IMR-90 (cell line): ENCODE measurements at regions not wholly inside any gene's neighbourhood (a gene's known extent, or its start where the extent isn't known, plus 50 kb on each side); places are given as distances from the start of the nearest gene placed in this dataset.

Experiments used
- ATAC-seq: fragments of 200-7000 bp; cut with Tn5 transposase; 2 replicates; pipeline ENCODE4 v1.9.1; 2020; ENCODE audit warnings: low read depth, mild to moderate bottlenecking, moderate library complexity
- BruUV-seq: library from RNA; stranded (reverse); fragments of 400-500 nt; replicated peaks from 2 replicates; lab custom pipeline; 2021; lab: Mats Ljungman, UMichigan
- CTCF ChIA-PET: fragments of 300-600 bp; formaldehyde crosslinking; extraction: SDS; loops from one replicate; lab custom pipeline; 2021; ENCODE audit warnings: antibody characterized with exemption; lab: Yijun Ruan, JAX
- POLR2A ChIA-PET: fragments of 300-600 bp; sonication (Branson Sonifier 250); formaldehyde crosslinking; loops from one replicate; lab custom pipeline; 2022; ENCODE audit warnings: antibody characterized with exemption; ENCODE audit not compliant: unreplicated experiment; lab: Charles Lee
- DNase-seq: peaks from one replicate; pipeline ENCODE4 v3.0.0; 2013
- H2AFZ ChIP-seq: replicated peaks from 2 replicates; pipeline ENCODE3; 2013; ENCODE audit warnings: low read length, mild to moderate bottlenecking; ENCODE audit not compliant: poor library complexity
- H2AK5ac ChIP-seq: 2 replicates; pipeline ENCODE4 v1.6.1; 2013; ENCODE audit warnings: low read depth, low read length, inconsistent platforms
- H2AK9ac ChIP-seq: replicated peaks from 2 replicates; pipeline ENCODE3; 2013; ENCODE audit warnings: mild to moderate bottlenecking, low read depth, low read length, moderate library complexity; ENCODE audit not compliant: poor library complexity
- H2BK120ac ChIP-seq: 2 replicates; pipeline ENCODE4 v1.6.1; 2013; ENCODE audit warnings: low read depth, low read length, inconsistent platforms
- H2BK15ac ChIP-seq: 3 replicates; pipeline ENCODE4 v1.6.1; 2013; ENCODE audit warnings: low read depth, low read length, inconsistent platforms
- H2BK20ac ChIP-seq: 2 replicates; pipeline ENCODE4 v1.6.1; 2013; ENCODE audit warnings: low read depth, mild to moderate bottlenecking, inconsistent platforms, low read length, moderate library complexity
- H2BK5ac ChIP-seq: 2 replicates; pipeline ENCODE4 v1.6.1; 2013; ENCODE audit warnings: mild to moderate bottlenecking, low read depth, low read length, inconsistent platforms; ENCODE audit not compliant: poor library complexity, severe bottlenecking
- H3K14ac ChIP-seq: replicated peaks from 2 replicates; pipeline ENCODE4 v1.6.1; 2013; ENCODE audit warnings: low read depth, low read length, inconsistent platforms
- H3K18ac ChIP-seq: 2 replicates; pipeline ENCODE4 v1.6.1; 2013; ENCODE audit warnings: low read depth, low read length, control low read depth
- H3K23ac ChIP-seq: 2 replicates; pipeline ENCODE4 v1.6.1; 2013; ENCODE audit warnings: low read depth, low read length, inconsistent platforms
- H3K27ac ChIP-seq: 2 replicates; pipeline ENCODE4 v1.5.1; 2013; ENCODE audit warnings: mild to moderate bottlenecking, control low read depth, low read length; ENCODE audit not compliant: insufficient read depth
- H3K27me3 ChIP-seq: 2 replicates; pipeline ENCODE4 v1.6.1; 2013; ENCODE audit warnings: low read length; ENCODE audit not compliant: control insufficient read depth, insufficient read depth
- H3K36me3 ChIP-seq: 2 replicates; pipeline ENCODE4 v1.6.1; 2013; ENCODE audit warnings: low read length, mixed read lengths; ENCODE audit not compliant: control insufficient read depth, insufficient read depth
- H3K4ac ChIP-seq: 2 replicates; pipeline ENCODE4 v1.6.1; 2013; ENCODE audit warnings: low read depth, low read length, inconsistent platforms
- H3K4me1 ChIP-seq: 2 replicates; pipeline ENCODE4 v1.6.1; 2013; ENCODE audit warnings: low read length, mixed read lengths; ENCODE audit not compliant: control insufficient read depth, insufficient read depth
- H3K4me2 ChIP-seq: 2 replicates; pipeline ENCODE4 v1.6.1; 2013; ENCODE audit warnings: low read depth, mild to moderate bottlenecking, control low read depth, low read length, moderate library complexity
- H3K4me3 ChIP-seq: 2 replicates; pipeline ENCODE4 v1.5.1; 2013; ENCODE audit warnings: low read depth, mild to moderate bottlenecking, control low read depth, low read length, moderate library complexity; ENCODE audit not compliant: insufficient read depth
- H3K56ac ChIP-seq: 2 replicates; pipeline ENCODE4 v1.6.1; 2013; ENCODE audit warnings: low read length, inconsistent platforms; ENCODE audit not compliant: insufficient read depth; ENCODE audit errors: extremely low read depth
- H3K79me1 ChIP-seq, 2 experiments: 2 replicates each; pipeline ENCODE4 v1.6.1; 2013; ENCODE audit warnings: low read length in 2 of 2, inconsistent platforms in 1 of 2, low read depth in 1 of 2
- H3K9ac ChIP-seq: 2 replicates; pipeline ENCODE4 v1.6.1; 2013; ENCODE audit warnings: low read depth, low read length, control low read depth
- H3K9me1 ChIP-seq: 2 replicates; pipeline ENCODE4 v1.6.1; 2013; ENCODE audit warnings: low read length, inconsistent platforms; ENCODE audit not compliant: insufficient read depth
- H3K9me3 ChIP-seq: 2 replicates; pipeline ENCODE4 v1.6.1; 2013; ENCODE audit warnings: low read length; ENCODE audit not compliant: control insufficient read depth, insufficient read depth
- H4K20me1 ChIP-seq: 2 replicates; pipeline ENCODE4 v1.6.1; 2013; ENCODE audit warnings: low read length, inconsistent platforms; ENCODE audit not compliant: insufficient read depth
- H4K5ac ChIP-seq: 2 replicates; pipeline ENCODE4 v1.6.1; 2013; ENCODE audit warnings: mild to moderate bottlenecking, low read depth, low read length, control low read depth
- H4K8ac ChIP-seq, 2 experiments: 2 replicates each; pipeline ENCODE4 v1.6.1; 2013; ENCODE audit warnings: low read depth in 2 of 2, low read length in 2 of 2, control low read depth in 1 of 2, inconsistent platforms in 1 of 2
- H4K91ac ChIP-seq: 2 replicates; pipeline ENCODE4 v1.6.1; 2013; ENCODE audit warnings: low read depth, low read length, inconsistent platforms; ENCODE audit not compliant: insufficient read depth
- BHLHE40 ChIP-seq: fragments of 150-350 bp; IDR thresholded peaks from 2 replicates; pipeline ENCODE4 v1.6.1; 2016; ENCODE audit warnings: mild to moderate bottlenecking, low read depth, low read length
- CEBPB ChIP-seq: IDR thresholded peaks from 2 replicates; pipeline ENCODE4 v1.6.1; 2012; ENCODE audit warnings: low read depth, low read length, improper control_type of control experiment
- CHD1 ChIP-seq: IDR thresholded peaks from 2 replicates; pipeline ENCODE4 v1.6.1; 2012; ENCODE audit warnings: low read depth, low read length, improper control_type of control experiment
- CTCF ChIP-seq: conservative IDR thresholded peaks from 2 replicates; pipeline ENCODE4 v1.5.1; 2012; ENCODE audit warnings: mild to moderate bottlenecking, low read depth, low read length, improper control_type of control experiment
- ELK1 ChIP-seq: fragments of 150-350 bp; IDR thresholded peaks from 2 replicates; pipeline ENCODE4 v1.6.1; 2016; ENCODE audit warnings: low read depth, mild to moderate bottlenecking, low read length, moderate library complexity, borderline replicate concordance
- FOS ChIP-seq: fragments of 150-350 bp; IDR thresholded peaks from 2 replicates; pipeline ENCODE4 v1.6.1; 2016; ENCODE audit warnings: low read depth, low read length
- MAFK ChIP-seq: IDR thresholded peaks from 2 replicates; pipeline ENCODE4 v1.6.1; 2012; ENCODE audit warnings: low read depth, low read length, improper control_type of control experiment
- MXI1 ChIP-seq: IDR thresholded peaks from 2 replicates; pipeline ENCODE4 v1.6.1; 2012; ENCODE audit warnings: low read depth, mild to moderate bottlenecking, low read length, moderate library complexity, borderline replicate concordance
- NFE2L2 ChIP-seq: fragments of 150-350 bp; IDR thresholded peaks from 2 replicates; pipeline ENCODE4 v1.6.1; 2016; ENCODE audit warnings: low read depth, mild to moderate bottlenecking, low read length
- POLR2A ChIP-seq: IDR thresholded peaks from 2 replicates; pipeline ENCODE4 v1.6.1; 2012; ENCODE audit warnings: mild to moderate bottlenecking, low read depth, low read length
- RCOR1 ChIP-seq: IDR thresholded peaks from 2 replicates; pipeline ENCODE4 v1.6.1; 2012; ENCODE audit warnings: mild to moderate bottlenecking, low read length, improper control_type of control experiment; ENCODE audit not compliant: insufficient replicate concordance
- RFX5 ChIP-seq: IDR thresholded peaks from 2 replicates; pipeline ENCODE4 v1.8.0; 2012; ENCODE audit warnings: low read depth, mild to moderate bottlenecking, low read length, moderate library complexity
- SMC3 ChIP-seq: fragments of 150-350 bp; IDR thresholded peaks from 2 replicates; pipeline ENCODE4 v1.6.1; 2016; ENCODE audit warnings: low read depth, mild to moderate bottlenecking, antibody characterized with exemption, low read length, moderate library complexity
- USF2 ChIP-seq: fragments of 150-350 bp; IDR thresholded peaks from 2 replicates; pipeline ENCODE4 v1.6.1; 2017; ENCODE audit warnings: mild to moderate bottlenecking, antibody characterized with exemption, low read length, low read depth
- WGBS, 2 experiments: methylation state at CpG; one replicate each; pipeline versions ENCODE4 v1.1.5 to v1.1.7; 2013; ENCODE audit warnings: missing lambda C conversion rate in 2 of 2; ENCODE audit not compliant: insufficient read length in 1 of 2; ENCODE audit errors: extremely low coverage in 2 of 2; 5-methylcytosine and 5-hydroxymethylcytosine counted together
- dilution Hi-C: fragments of 300-500 bp; cut with HindIII; formaldehyde crosslinking; loops from one replicate; pipeline ENCODE4 v1.14.3; 2018; ENCODE audit warnings: low sequenced_read_pairs; ENCODE audit not compliant: unreplicated experiment
- in situ Hi-C: fragments of 300-500 bp; cut with MboI; formaldehyde crosslinking; loops from 3 replicates; pipeline ENCODE4 v1.14.3; 2019; ENCODE audit warnings: low sequenced_read_pairs, inconsistent platforms, mixed read lengths
- intact Hi-C: fragments of 100-400 bp; cut with micrococcal nuclease; formaldehyde crosslinking; loops from 2 replicates; pipeline ENCODE4 v1.10.0; 2022

DNA sequence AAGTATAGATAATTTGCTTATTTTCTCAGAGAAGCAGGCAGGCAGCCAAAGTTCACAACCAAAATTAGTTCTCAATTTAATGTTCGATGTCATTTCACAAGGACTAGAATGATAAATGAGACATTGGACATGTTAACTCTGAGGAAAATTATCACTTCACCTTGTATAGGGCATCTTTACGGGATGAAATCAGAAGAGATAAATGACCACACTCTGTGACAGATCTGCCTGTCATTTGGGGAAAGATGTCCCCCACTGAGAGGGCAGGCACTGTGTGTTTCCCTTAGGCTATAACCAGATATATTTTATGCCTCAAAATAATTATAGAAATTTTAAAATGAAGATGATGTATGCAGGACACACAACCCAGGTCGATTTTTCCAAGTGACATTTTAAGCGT lies 642.9 kb downstream of the BRINP3 start:
- POLR2A ChIA-PET = no interaction called here
- no CpG with 5 or more reads among the region's 4 CpGs for WGBS, 2 experiments

More for the DNA sequence above, 642.9 kb downstream of the BRINP3 start:
- ATAC-seq = no peak
- no peak overlapping the region for H2AFZ ChIP-seq
- CTCF ChIA-PET = no interaction called here
- no peak overlapping the region for H4K8ac ChIP-seq
- no peak for DNase-seq
- H3K9ac ChIP-seq = no peak overlapping the region
- no peak overlapping the region for H2BK120ac ChIP-seq
- no peak overlapping the region for H3K14ac ChIP-seq
- no peak overlapping the region for H2BK5ac ChIP-seq
- H2BK20ac ChIP-seq = no peak overlapping the region
- no peaks in the 10 kb centered on the region for H3K4me1 ChIP-seq
- H3K36me3 ChIP-seq = no peaks in the 10 kb centered on the region
- H2BK15ac ChIP-seq = no peak overlapping the region
- H4K5ac ChIP-seq = no peak overlapping the region
- no peaks in the 10 kb centered on the region for H3K27me3 ChIP-seq
- dilution Hi-C loops (no loop called here), intact Hi-C loops (loop anchor here (10.0 kb wide), 1 partner anchor 330 kb away; no protein-coding TSS in a partner anchor), in situ Hi-C loops (no loop called here)
- no peak overlapping the region for H3K4me2 ChIP-seq
- H3K79me1 ChIP-seq = no peaks in the 10 kb centered on the region
- no peak overlapping the region for H3K27ac ChIP-seq
- no peak overlapping the region for H2AK5ac ChIP-seq
- H2AK9ac ChIP-seq = no peak overlapping the region
- H4K20me1 ChIP-seq = no peaks in the 10 kb centered on the region
- no peak overlapping the region for H3K56ac ChIP-seq
- no peaks in the 10 kb centered on the region for H3K9me1 ChIP-seq
- H4K91ac ChIP-seq = no peak overlapping the region
- no peak overlapping the region for H3K4me3 ChIP-seq
- no peaks in the 10 kb centered on the region for H3K9me3 ChIP-seq
- H3K18ac ChIP-seq = no peak overlapping the region
- H3K4ac ChIP-seq = no peak overlapping the region
- no peak overlapping the region for H3K23ac ChIP-seq
- TF ChIP-seq CHD1 (no peak), RCOR1 (no peak), NFE2L2 (no peak), ELK1 (no peak), CTCF (no peak), MAFK (no peak), CEBPB (no peak), POLR2A (no peak), RFX5 (no peak), USF2 (no peak), MXI1 (no peak), BHLHE40 (no peak), SMC3 (no peak), FOS (no peak)
- no TSS peak for BruUV-seq
